HG02642 (cell line): ENCODE measurements at regions not wholly inside any gene's neighbourhood (a gene's known extent, or its start where the extent isn't known, plus 50 kb on each side); places are given as distances from the start of the nearest gene placed in this dataset.
A peak's percentile ranks its signal among the peaks of the same experiment; 100 is the strongest.

Experiments
- ATAC-seq: cut with Tn5 transposase; IDR thresholded peaks from one replicate; pipeline ENCODE4 v1.9.1; 2021; ENCODE audit warnings: mild to moderate bottlenecking; ENCODE audit not compliant: unreplicated experiment, poor library complexity

DNA sequence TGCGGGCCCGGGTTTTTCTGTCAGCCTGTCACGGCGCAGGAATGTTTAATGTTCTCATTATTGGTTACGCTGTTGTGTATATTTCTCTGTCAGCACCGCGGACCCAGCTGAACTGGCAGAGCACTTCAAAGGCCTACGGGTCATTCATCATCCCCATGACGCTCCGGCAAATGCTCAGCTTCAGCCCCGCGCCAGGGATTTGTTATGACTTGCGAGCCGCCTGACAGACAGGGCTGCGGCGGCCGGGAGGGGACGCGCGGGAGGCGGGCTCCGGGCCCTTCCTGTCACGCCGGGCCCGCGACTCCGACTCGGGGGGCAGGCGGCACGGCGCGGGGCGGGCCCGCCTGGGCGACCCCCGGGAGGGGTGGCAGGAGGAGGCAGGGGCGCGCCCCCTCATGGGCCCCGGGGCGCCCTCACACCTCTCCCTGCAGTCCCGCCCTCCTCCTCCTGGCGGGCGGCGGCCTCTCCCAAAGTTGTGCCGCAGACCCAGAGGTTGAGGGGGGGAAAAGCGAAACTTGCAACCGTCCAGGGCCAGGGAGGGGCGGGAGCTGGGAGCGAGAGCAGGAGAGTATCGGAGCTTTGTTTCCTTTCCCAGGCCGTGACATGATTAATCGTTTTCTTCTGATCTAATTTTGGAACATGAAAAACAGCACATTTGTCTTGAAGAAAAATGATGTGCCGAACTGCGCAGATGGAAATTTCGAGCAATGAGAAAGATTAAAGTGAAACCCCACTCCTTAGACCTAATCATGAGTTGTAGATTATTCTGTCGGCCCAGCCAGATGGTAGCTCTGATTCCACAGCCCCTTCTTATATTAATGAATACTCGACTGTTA, 59.3 kb upstream of the COMTD1 start:
- ATAC-seq: peak; percentile 75

DNA sequence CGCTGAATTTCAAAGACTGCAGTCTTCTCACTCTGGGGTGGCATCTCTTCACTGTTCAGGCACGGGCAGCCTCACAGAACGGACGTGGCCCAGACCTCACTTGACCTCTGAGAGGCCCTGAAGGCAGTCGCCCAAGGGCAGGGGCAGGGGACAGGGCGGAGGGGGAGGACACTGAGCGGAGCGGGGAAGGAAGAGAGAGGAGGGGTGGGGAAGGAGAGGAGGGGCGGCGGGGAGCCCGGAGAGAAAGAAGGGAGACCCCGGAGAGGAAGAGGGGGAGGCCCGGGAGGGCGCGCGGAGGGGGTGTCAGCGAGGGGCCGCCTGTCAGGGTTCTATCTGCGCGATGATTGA, 58.7 kb upstream of the COMTD1 start:
- peak; percentile 16 for ATAC-seq

DNA sequence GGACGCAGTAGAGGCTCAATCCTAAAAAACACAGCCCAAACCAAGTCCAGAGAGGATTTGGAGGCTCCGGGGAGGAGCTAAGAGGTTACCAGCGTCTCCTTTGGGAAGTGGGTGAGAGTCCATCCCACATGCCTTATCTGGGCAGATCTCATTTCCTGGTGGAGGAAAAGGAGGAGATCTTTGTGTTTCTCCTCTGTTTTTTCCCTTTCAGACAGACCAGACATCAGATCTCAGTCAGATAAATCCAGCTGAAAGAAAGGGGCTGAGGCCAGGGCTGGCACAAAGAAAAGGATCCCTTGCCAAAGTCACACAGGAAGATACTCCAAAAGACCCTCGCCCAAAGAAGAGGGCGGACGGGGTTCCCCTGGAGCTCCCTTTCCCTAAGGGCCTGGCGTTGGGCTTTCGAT, 58.3 kb upstream of the COMTD1 start:
- no peak for ATAC-seq

DNA sequence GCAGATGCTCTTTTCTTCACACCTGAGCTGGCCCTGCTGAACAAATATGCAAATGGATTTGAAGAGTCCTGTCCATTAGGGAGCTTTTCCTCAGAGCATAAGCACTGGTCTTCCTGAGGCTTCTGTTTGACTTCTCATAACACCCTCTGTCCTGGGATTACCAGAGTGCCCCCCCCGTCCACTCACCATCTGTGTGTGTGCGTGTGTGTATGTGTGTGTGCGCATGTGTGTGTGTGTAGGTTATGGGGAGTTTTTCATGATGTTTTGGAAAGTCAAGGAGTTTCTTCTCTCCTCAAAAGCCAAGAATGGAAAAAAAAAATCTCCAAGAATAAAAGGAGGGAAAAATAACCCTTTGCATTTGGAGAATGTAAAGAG, 57.7 kb upstream of the COMTD1 start:
- no peak for ATAC-seq

DNA sequence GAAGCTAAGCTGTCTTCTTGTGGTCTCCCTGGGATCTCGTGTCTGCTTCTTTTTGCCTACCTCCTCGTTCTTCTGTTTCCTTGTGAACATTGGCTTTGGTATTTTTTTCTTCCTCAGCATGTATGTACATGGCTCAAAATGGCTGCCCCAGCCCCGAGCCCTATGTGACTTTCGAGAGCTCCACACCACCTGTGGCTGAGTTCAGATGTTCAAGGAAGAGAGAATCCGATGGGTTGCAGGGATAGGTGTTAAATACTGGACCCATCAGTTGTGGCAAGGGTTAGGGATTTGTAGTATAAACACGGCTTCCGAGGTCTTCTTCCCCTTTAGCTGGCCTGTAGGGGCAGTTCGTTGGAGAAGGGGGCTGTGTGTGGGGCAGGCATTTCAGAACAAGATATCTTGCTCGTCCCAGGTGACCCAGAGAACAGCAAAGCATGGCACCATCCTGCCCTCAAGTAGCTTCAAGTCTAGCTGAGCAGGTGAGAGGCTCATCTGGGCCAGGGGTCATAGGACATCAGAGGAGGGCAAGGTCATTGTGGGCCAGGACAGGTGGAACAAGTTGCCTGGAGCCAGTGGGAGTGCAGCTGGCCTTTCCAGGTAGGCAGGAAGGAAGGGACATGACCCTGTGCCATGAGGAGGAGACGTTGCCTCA, 57.2 kb upstream of the COMTD1 start:
- ATAC-seq: no peak

DNA sequence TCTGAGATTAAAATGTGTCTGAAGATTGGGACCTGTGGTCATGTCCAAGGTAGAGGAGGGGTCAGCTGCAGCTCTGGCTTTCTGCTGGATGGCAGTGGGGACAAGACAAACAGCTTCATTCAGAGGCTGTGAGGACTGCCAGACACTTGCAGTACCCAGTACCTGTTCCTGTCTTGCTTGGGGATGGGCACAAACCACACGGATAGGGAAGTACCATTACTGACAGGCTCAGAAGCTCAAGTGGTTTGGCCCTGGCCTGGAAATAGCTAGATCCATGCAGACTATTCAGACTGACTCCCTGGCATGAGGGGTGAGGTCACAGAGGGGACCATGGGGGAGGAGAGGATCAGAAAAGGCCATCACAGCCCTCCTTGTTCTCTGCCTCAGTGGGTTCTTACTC, 56.0 kb upstream of the COMTD1 start:
- no peak for ATAC-seq

DNA sequence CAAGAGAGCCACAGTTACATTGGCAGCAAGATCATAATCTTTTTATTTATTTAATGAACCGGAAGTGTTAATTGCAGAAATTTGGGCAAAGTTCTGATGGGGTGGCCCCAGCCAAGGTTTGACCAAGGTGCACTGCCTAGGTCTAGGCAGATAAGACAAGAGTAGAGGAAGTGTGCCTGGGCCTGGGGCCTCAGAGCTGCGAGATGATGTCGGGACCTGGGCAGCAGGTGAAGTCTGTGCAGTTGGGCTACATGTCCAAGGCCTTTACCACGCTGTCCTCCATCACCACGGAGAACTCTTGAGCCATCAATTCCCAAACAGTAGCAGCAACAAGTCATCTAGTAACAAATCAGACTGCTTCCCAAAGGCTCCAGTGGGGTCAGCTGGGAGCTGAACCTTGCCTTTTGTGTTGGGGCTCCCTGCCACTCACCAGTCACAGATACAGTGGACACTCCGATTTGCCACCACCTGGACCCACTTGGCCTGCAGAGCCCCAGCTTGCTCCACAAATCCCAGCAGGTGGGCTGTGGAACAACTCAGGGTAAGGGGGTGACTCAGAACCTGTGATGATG, 52.5 kb upstream of the COMTD1 start:
- no peak for ATAC-seq

DNA sequence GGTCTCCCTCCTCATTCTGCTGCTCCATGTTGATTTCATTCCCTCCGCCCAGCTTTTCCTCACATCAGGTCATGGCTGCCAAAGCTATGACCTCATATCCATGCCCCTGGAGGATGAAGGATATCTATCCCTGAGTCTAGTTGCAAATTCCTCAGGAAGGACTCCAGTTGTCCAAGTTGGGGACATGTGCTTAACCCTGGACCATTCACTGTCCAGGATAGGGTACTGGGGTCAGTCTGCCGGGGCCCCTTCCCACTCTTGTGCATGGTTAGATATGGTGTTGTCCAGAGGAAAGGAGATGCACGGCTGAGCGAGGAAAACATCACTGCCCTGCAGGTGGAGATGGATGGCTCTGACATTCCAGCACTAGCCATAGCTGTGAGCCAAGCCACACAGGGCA, 51.9 kb upstream of the COMTD1 start:
- no peak for ATAC-seq

DNA sequence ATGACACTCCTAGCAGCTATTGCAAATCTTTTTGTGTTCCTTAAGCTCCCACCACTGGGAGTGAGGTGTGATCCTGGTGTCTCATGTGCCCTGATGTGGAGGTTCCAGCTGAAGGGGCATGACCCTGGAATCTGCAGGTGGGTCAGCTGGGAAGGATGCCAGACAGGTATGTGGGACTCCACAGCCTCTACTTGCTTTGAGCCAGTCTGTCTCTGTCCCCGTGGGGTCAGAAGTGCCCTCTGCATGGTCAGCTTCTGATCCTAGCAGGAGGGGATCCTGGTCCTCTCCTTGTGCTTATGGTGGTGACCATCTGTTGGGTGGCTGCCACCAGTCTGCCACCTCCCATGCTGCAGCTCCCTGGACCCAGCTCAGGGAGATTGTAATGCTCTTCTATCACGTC, 51.1 kb upstream of the COMTD1 start:
- no peak for ATAC-seq
